ENCODE measurements at regions not wholly inside any gene's neighbourhood (a gene's known extent, or its start where the extent isn't known, plus 50 kb on each side); places are given as distances from the start of the nearest gene placed in this dataset.

- no peak for DNase-seq
These were observed 149.4 kb upstream of the ZMIZ1 start for GRCh38 chr10:78919181-78919966.

GRCh38 chr10:78920011-78920410 lies 148.8 kb upstream of the ZMIZ1 start:
- no peak for DNase-seq

GRCh38 chr10:78921895-78922294 lies 146.9 kb upstream of the ZMIZ1 start:
- no peak for DNase-seq

GRCh38 chr10:78923647-78924318 lies 145.0 kb upstream of the ZMIZ1 start:
- DNase-seq = no peak

GRCh38 chr10:78924319-78925003 lies 144.3 kb upstream of the ZMIZ1 start:
- no peak for DNase-seq

- no peak for DNase-seq
These were observed 143.5 kb upstream of the ZMIZ1 start for GRCh38 chr10:78925275-78925674.

GRCh38 chr10:78925800-78926319 lies 142.9 kb upstream of the ZMIZ1 start:
- DNase-seq = no peak

- peak; percentile 17 for DNase-seq
These were observed 141.3 kb upstream of the ZMIZ1 start for GRCh38 chr10:78927257-78927995.

- no peak for DNase-seq
These were observed 140.4 kb upstream of the ZMIZ1 start for GRCh38 chr10:78928330-78928729.

- DNase-seq = no peak
These were observed 139.2 kb upstream of the ZMIZ1 start for GRCh38 chr10:78929541-78929940.

GRCh38 chr10:78931321-78932053 lies 137.3 kb upstream of the ZMIZ1 start:
- DNase-seq = no peak

- DNase-seq = no peak
These were observed 136.7 kb upstream of the ZMIZ1 start for GRCh38 chr10:78932054-78932386.

- DNase-seq = no peak
These were observed 135.9 kb upstream of the ZMIZ1 start for GRCh38 chr10:78932861-78933260.

GRCh38 chr10:78933828-78934531 lies 134.8 kb upstream of the ZMIZ1 start:
- DNase-seq = no peak

GRCh38 chr10:78934532-78934898 lies 134.3 kb upstream of the ZMIZ1 start:
- DNase-seq = no peak

GRCh38 chr10:78934994-78935602 lies 133.7 kb upstream of the ZMIZ1 start:
- no peak for DNase-seq

- DNase-seq = no peak
These were observed 132.9 kb upstream of the ZMIZ1 start for GRCh38 chr10:78935697-78936407.

- no peak for DNase-seq
These were observed 132.1 kb upstream of the ZMIZ1 start for GRCh38 chr10:78936412-78937342.

GRCh38 chr10:78937393-78937792 lies 131.4 kb upstream of the ZMIZ1 start:
- DNase-seq = no peak
